H1 (cell line): ENCODE measurements at regions not wholly inside any gene's neighbourhood (a gene's known extent, or its start where the extent isn't known, plus 50 kb on each side); places are given as distances from the start of the nearest gene placed in this dataset.

Source experiments
- CTCF ChIA-PET: fragments of 300-600 bp; sonication (Branson Sonifier 250); formaldehyde crosslinking; loops from one replicate; lab custom pipeline; 2021; ENCODE audit not compliant: partially characterized antibody; lab: Charles Lee
- POLR2A ChIA-PET: fragments of 300-600 bp; sonication (Branson Sonifier 250); formaldehyde crosslinking; loops from one replicate; lab custom pipeline; 2021; ENCODE audit warnings: inconsistent platforms; ENCODE audit not compliant: partially characterized antibody; lab: Charles Lee
- DNase-seq, 2 experiments: peaks; one replicate each; pipeline versions ENCODE4 v3.0.0 to v3.0.0-alpha.2; 2010 to 2022; ENCODE audit warnings: low spot score in 2 of 2, low read depth in 1 of 2, mixed read lengths in 1 of 2
- FAIRE-seq: peaks from 2 replicates; lab custom pipeline; 2011; peaks lifted over from hg19 to GRCh38; lab: Jason Lieb, UNC
- H2AFZ ChIP-seq: 2 replicates; pipeline ENCODE4 v1.8.1; 2012; ENCODE audit warnings: low read length, inconsistent platforms
- H2AK5ac ChIP-seq: 2 replicates; pipeline ENCODE4 v1.6.1; 2013; ENCODE audit warnings: low read depth, low read length
- H2BK120ac ChIP-seq: replicated peaks from 2 replicates; pipeline ENCODE3; 2013; ENCODE audit warnings: low read depth, low read length, inconsistent platforms
- H2BK12ac ChIP-seq: 2 replicates; pipeline ENCODE4 v1.6.1; 2013; ENCODE audit warnings: low read depth, low read length
- H2BK15ac ChIP-seq: 2 replicates; pipeline ENCODE4 v1.6.1; 2013; ENCODE audit warnings: low read length
- H2BK20ac ChIP-seq: 2 replicates; pipeline ENCODE4 v1.6.1; 2013; ENCODE audit warnings: low read length
- H2BK5ac ChIP-seq: 2 replicates; pipeline ENCODE4 v1.6.1; 2013; ENCODE audit warnings: low read depth, low read length
- H3K14ac ChIP-seq: 2 replicates; pipeline ENCODE4 v1.6.1; 2013; ENCODE audit warnings: inconsistent platforms; ENCODE audit not compliant: insufficient read length
- H3K18ac ChIP-seq: 2 replicates; pipeline ENCODE4 v1.6.1; 2013; ENCODE audit warnings: low read length; ENCODE audit errors: extremely low read depth
- H3K23ac ChIP-seq: 2 replicates; pipeline ENCODE4 v1.6.1; 2013; ENCODE audit warnings: inconsistent platforms; ENCODE audit not compliant: insufficient read length
- H3K23me2 ChIP-seq: 2 replicates; pipeline ENCODE4 v1.6.1; 2013; ENCODE audit warnings: low read depth, low read length
- H3K27ac ChIP-seq: 2 replicates; pipeline ENCODE4 v1.6.1; 2011; ENCODE audit warnings: low read depth, low read length, inconsistent platforms
- H3K27me3 ChIP-seq, 4 experiments: replicated peaks in 1 of 4; 1 replicate in 1 of 4; 2 replicates in 3 of 4; pipeline versions ENCODE4 v1.6.1 to v1.8.1; 2011 to 2013; ENCODE audit warnings: low read length in 3 of 4, mild to moderate bottlenecking in 3 of 4, inconsistent platforms in 2 of 4, mixed read lengths in 2 of 4, moderate library complexity in 1 of 4; ENCODE audit not compliant: control insufficient read depth in 3 of 4, insufficient read depth in 3 of 4; ENCODE audit errors: extremely low read depth in 1 of 4
- H3K36me3 ChIP-seq, 4 experiments: 2 replicates each; pipeline versions ENCODE4 v1.6.1 to v1.8.1; 2011 to 2013; ENCODE audit warnings: mild to moderate bottlenecking in 4 of 4, low read length in 3 of 4, moderate library complexity in 2 of 4, control low read depth in 1 of 4, inconsistent platforms in 1 of 4; ENCODE audit not compliant: insufficient read depth in 4 of 4, control insufficient read depth in 2 of 4
- H3K4ac ChIP-seq: replicated peaks from 2 replicates; pipeline ENCODE3; 2013; ENCODE audit warnings: low read length, low read depth, mixed read lengths, inconsistent platforms; ENCODE audit not compliant: insufficient read length
- H3K4me1 ChIP-seq, 4 experiments: replicated peaks in 1 of 4; 1 replicate in 1 of 4; 2 replicates in 3 of 4; pipeline versions ENCODE4 v1.6.1 to v1.8.1; 2011 to 2013; ENCODE audit warnings: low read length in 3 of 4, inconsistent platforms in 2 of 4, mixed read lengths in 1 of 4; ENCODE audit not compliant: insufficient read depth in 4 of 4, control insufficient read depth in 3 of 4
- H3K4me2 ChIP-seq, 2 experiments: 2 replicates each; pipeline versions ENCODE4 v1.6.1 to v1.8.1; 2011 to 2013; ENCODE audit warnings: low read depth in 2 of 2, low read length in 2 of 2, control low read depth in 1 of 2, inconsistent platforms in 1 of 2, mild to moderate bottlenecking in 1 of 2; ENCODE audit not compliant: insufficient read depth in 1 of 2
- H3K4me3 ChIP-seq, 4 experiments: fragments of 200-600, 300-600 bp in 1 of 4; sonication (generic), shearing (Covaris generic), sonication (Bioruptor Twin) in 1 of 4; 2 replicates each; pipeline versions ENCODE4 v1.5.1 to v1.8.1; 2011 to 2016; ENCODE audit warnings: low read length in 4 of 4, low read depth in 3 of 4, control low read depth in 2 of 4, inconsistent platforms in 2 of 4, mild to moderate bottlenecking in 2 of 4, mixed read lengths in 1 of 4, moderate library complexity in 1 of 4; ENCODE audit not compliant: insufficient read depth in 2 of 4; ENCODE audit errors: extremely low read depth in 1 of 4
- H3K56ac ChIP-seq: replicated peaks from 2 replicates; pipeline ENCODE3; 2013; ENCODE audit warnings: low read depth, mild to moderate bottlenecking, mixed read lengths, low read length, inconsistent platforms; ENCODE audit not compliant: insufficient read length
- H3K79me1 ChIP-seq: 2 replicates; pipeline ENCODE4 v1.6.1; 2013; ENCODE audit warnings: low read depth, low read length, control low read depth
- H3K79me2 ChIP-seq, 2 experiments: 2 replicates each; pipeline versions ENCODE4 v1.6.1 to v1.8.1; 2012 to 2013; ENCODE audit warnings: low read length in 2 of 2, mild to moderate bottlenecking in 2 of 2, inconsistent platforms in 1 of 2; ENCODE audit not compliant: insufficient read depth in 2 of 2, control insufficient read depth in 1 of 2
- H3K9ac ChIP-seq, 4 experiments: replicated peaks in 1 of 4; 1 replicate in 1 of 4; 2 replicates in 3 of 4; pipeline versions ENCODE4 v1.6.1 to v1.8.1; 2011 to 2013; ENCODE audit warnings: low read depth in 3 of 4, low read length in 3 of 4, control low read depth in 2 of 4, mild to moderate bottlenecking in 2 of 4, moderate library complexity in 2 of 4, inconsistent platforms in 1 of 4; ENCODE audit errors: extremely low read depth in 1 of 4
- H3K9me3 ChIP-seq, 2 experiments: 2 replicates each; pipeline versions ENCODE4 v1.6.1 to v1.8.1; 2012 to 2013; ENCODE audit warnings: mild to moderate bottlenecking in 2 of 2, moderate library complexity in 2 of 2, control low read depth in 1 of 2, inconsistent platforms in 1 of 2, low read depth in 1 of 2, low read length in 1 of 2, mixed read lengths in 1 of 2; ENCODE audit not compliant: insufficient read depth in 2 of 2
- H4K20me1 ChIP-seq, 2 experiments: replicated peaks in 1 of 2; 2 replicates each; pipeline versions ENCODE3 to v1.8.1; 2011 to 2013; ENCODE audit warnings: inconsistent platforms in 2 of 2, low read length in 2 of 2, mild to moderate bottlenecking in 1 of 2; ENCODE audit not compliant: insufficient read depth in 2 of 2, control insufficient read depth in 1 of 2
- H4K5ac ChIP-seq: 2 replicates; pipeline ENCODE4 v1.6.1; 2013; ENCODE audit warnings: low read length, low read depth, mixed read lengths, inconsistent platforms; ENCODE audit not compliant: insufficient read length
- H4K8ac ChIP-seq: 2 replicates; pipeline ENCODE4 v1.8.0; 2013; ENCODE audit warnings: mild to moderate bottlenecking, moderate library complexity, low read length, inconsistent platforms; ENCODE audit not compliant: insufficient read depth; ENCODE audit errors: extremely low read depth
- H4K91ac ChIP-seq: replicated peaks from 2 replicates; pipeline ENCODE3; 2013; ENCODE audit warnings: low read length, mixed read lengths, inconsistent platforms; ENCODE audit not compliant: insufficient read length
- ASH2L ChIP-seq: fragments of 200-600, 300-600 bp; sonication (generic); IDR thresholded peaks from one replicate; pipeline ENCODE4 v1.7.1; 2017; ENCODE audit warnings: low read length
- EZH2 ChIP-seq: fragments of 200-600 bp; sonication (generic); IDR thresholded peaks from 2 replicates; pipeline ENCODE4 v1.7.1; 2012; ENCODE audit warnings: low read depth, mild to moderate bottlenecking, moderate library complexity, low read length, inconsistent platforms; ENCODE audit not compliant: severe bottlenecking
- GTF2F1 ChIP-seq: IDR thresholded peaks from 2 replicates; pipeline ENCODE4 v1.6.1; 2012; ENCODE audit warnings: low read depth, low read length, improper control_type of control experiment, borderline replicate concordance
- HDAC6 ChIP-seq: IDR thresholded peaks from one replicate; pipeline ENCODE4 v1.7.1; 2012; ENCODE audit warnings: low read depth, mild to moderate bottlenecking, inconsistent platforms, low read length, moderate library complexity
- PHF8 ChIP-seq: fragments of 200-600 bp; sonication (generic); conservative IDR thresholded peaks from 2 replicates; pipeline ENCODE4 v1.7.1; 2012; ENCODE audit warnings: low read depth, mild to moderate bottlenecking, inconsistent platforms, low read length, moderate library complexity
- POU5F1 ChIP-seq: IDR thresholded peaks from 2 replicates; pipeline ENCODE4 v1.6.1; 2011; ENCODE audit warnings: low read depth, mild to moderate bottlenecking, low read length, moderate library complexity
- RXRA ChIP-seq: IDR thresholded peaks from 2 replicates; pipeline ENCODE4 v1.6.1; 2011; ENCODE audit warnings: low read depth, mild to moderate bottlenecking, low read length, moderate library complexity; ENCODE audit not compliant: insufficient read depth
- SAP30 ChIP-seq: fragments of 300-600 bp; sonication (generic); IDR thresholded peaks from 2 replicates; pipeline ENCODE4 v1.7.1; 2012; ENCODE audit warnings: low read length, moderate library complexity, mild to moderate bottlenecking, inconsistent platforms; ENCODE audit not compliant: insufficient read depth, insufficient replicate concordance
- SIRT6 ChIP-seq: IDR thresholded peaks from one replicate; pipeline ENCODE4 v1.7.1; 2012; ENCODE audit warnings: low read length, inconsistent platforms
- SP4 ChIP-seq: IDR thresholded peaks from 2 replicates; pipeline ENCODE4 v1.6.1; 2012; ENCODE audit warnings: low read length, inconsistent platforms
- SRF ChIP-seq: IDR thresholded peaks from 2 replicates; pipeline ENCODE4 v1.6.1; 2011; ENCODE audit warnings: mild to moderate bottlenecking, low read depth, low read length, moderate library complexity
- YY1 ChIP-seq: IDR thresholded peaks from 2 replicates; pipeline ENCODE4 v1.6.1; 2011; ENCODE audit warnings: low read depth, mild to moderate bottlenecking, low read length
- WGBS, 2 experiments: shearing (Covaris generic) in 1 of 2; methylation state at CpG; one replicate each; pipeline versions ENCODE4 v1.1.6 to v1.1.7; 2013 to 2015; ENCODE audit warnings: low lambda C conversion rate in 2 of 2, mixed read lengths in 2 of 2, inconsistent platforms in 1 of 2, low coverage in 1 of 2, missing lambda C conversion rate in 1 of 2; ENCODE audit not compliant: insufficient replicate concordance in 2 of 2, insufficient coverage in 1 of 2, insufficient read length in 1 of 2; ENCODE audit errors: extremely low coverage in 1 of 2, missing lambda C conversion rate in 1 of 2; 5-methylcytosine and 5-hydroxymethylcytosine counted together

DNA sequence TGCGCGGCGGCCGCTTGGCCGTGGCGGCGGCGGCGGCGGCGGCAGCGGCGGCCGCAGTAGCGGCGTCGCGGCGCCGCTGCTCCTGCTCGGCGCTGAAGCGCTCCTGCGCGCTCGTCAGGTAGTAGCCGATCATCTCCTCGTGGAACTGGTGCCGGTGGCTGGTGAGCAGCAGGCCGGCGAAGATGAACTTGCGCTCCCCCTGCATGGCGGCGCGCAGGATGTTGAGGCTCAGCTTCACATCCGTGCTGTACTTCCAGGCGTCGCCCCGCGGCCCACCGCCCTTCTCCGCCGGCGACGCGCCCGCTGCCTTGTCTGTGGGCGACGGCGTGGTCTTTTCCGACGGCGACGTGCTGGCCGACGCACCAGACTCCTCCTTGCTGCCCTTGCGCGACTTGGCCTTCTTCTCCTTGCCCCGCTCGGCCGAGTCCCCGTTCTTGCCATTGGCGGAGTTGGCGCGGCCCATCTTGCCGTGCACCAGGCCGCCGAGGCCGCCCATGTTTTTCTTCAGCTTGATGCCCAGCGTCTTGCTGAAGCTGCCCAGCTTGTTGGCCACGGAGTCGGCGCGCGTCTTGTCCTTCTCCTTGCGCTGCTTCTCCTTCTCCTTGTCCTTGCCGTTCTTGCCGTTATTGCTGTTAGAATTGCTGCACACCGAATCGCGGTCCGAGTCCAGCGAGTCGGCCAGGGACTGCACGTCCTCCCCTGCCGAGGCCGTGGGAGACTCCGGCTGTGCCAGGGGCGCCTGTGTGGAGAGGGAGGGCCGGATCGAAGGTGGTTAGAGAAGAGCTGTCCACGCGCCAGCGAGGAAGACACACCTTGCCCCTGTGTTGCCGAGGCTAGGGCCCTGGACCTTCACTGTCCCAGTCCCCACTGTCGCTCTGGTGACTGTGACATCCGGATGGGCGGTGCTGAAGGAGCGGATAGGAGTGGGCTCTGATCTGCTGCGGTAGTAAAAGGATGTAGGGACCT, 157.6 kb downstream of the KLF13 start:
- H3K4me2 ChIP-seq: peak overlapping the region; percentile 58 to 59; a peak in 3 of 4 replicates
- H2BK15ac ChIP-seq: no peak overlapping the region
- no peaks in the 10 kb centered on the region; the same call in 1 of the 2 replicates for H3K79me1 ChIP-seq
- ChIA-PET POLR2A (no interaction called here), CTCF (interaction anchor here (0.8 to 3.8 kb wide), 5 partner anchors 11 to 118 kb away, joined by 3 to 16 read pairs (median 3); no protein-coding TSS in a partner anchor)
- H4K8ac ChIP-seq: peak overlapping the region; percentile 92; the same call in 1 of the 2 replicates
- no peak overlapping the region for H2BK12ac ChIP-seq
- no peak overlapping the region for H2BK5ac ChIP-seq
- FAIRE-seq: no peak
- H4K91ac ChIP-seq: no peak overlapping the region
- no peak overlapping the region; the same call in 1 of the 2 replicates for H2AFZ ChIP-seq
- H3K79me2 ChIP-seq: no peaks in the 10 kb centered on the region
- peaks cover 0 to 5% (median 0%) of the 10 kb centered on the region in 4 experiments; a peak in 4 of 7 replicates for H3K4me1 ChIP-seq
- no peak overlapping the region for H4K5ac ChIP-seq
- H3K4ac ChIP-seq: no peak overlapping the region
- H2BK20ac ChIP-seq: no peak overlapping the region
- no peak overlapping the region for H3K27ac ChIP-seq
- H4K20me1 ChIP-seq: peaks cover 0 to 2% of the 10 kb centered on the region in 2 experiments
- H3K4me3 ChIP-seq: peak overlapping the region in 2 of 4 experiments; percentile 8 to 31; a peak in 4 of 8 replicates
- no peak overlapping the region for H3K56ac ChIP-seq
- no peak overlapping the region for H3K9ac ChIP-seq
- peaks cover 32 to 39% (median 37%) of the 10 kb centered on the region in 4 experiments for H3K27me3 ChIP-seq
- no peak overlapping the region for H3K14ac ChIP-seq
- H3K23me2 ChIP-seq: no peaks in the 10 kb centered on the region; the same call in 1 of the 2 replicates
- no peak overlapping the region for H3K23ac ChIP-seq
- H3K36me3 ChIP-seq: peaks cover 0 to 7% (median 0%) of the 10 kb centered on the region in 4 experiments; a peak in 1 of 8 replicates
- no peak overlapping the region for H2BK120ac ChIP-seq
- H3K18ac ChIP-seq: no peak overlapping the region
- no peak overlapping the region for H2AK5ac ChIP-seq
- DNase-seq: peak in 1 of 2 experiments; percentile 57
- WGBS, 2 experiments: 52% methylated on average over 69 of the region's 100 CpGs; no CpG with 5 or more reads in 1 of the 2 experiments
- H3K9me3 ChIP-seq: peaks cover 0 to 8% of the 10 kb centered on the region in 2 experiments; a peak in 1 of 4 replicates
- TF ChIP-seq PHF8: no peak
- TF ChIP-seq SAP30: no peak
- TF ChIP-seq ASH2L: no peak
- no peak for TF ChIP-seq GTF2F1
- TF ChIP-seq RXRA: no peak
- TF ChIP-seq POU5F1: no peak
- TF ChIP-seq SP4: no peak
- no peak for TF ChIP-seq SIRT6
- no peak for TF ChIP-seq HDAC6
- TF ChIP-seq EZH2: peak; percentile 33
- no peak for TF ChIP-seq YY1
- no peak for TF ChIP-seq SRF
